ENCODE measurements at regions not wholly inside any gene's neighbourhood (a gene's known extent, or its start where the extent isn't known, plus 50 kb on each side); places are given as distances from the start of the nearest gene placed in this dataset.

- no peak for DNase-seq (ENCODE audit: low read depth)
Observed at GRCh38 chr16:86039606-86040005, 140.6 kb downstream of the IRF8 start.

- no peak for DNase-seq (ENCODE audit: low read depth)
Observed at GRCh38 chr16:86040496-86040895, 141.5 kb downstream of the IRF8 start.

DNA sequence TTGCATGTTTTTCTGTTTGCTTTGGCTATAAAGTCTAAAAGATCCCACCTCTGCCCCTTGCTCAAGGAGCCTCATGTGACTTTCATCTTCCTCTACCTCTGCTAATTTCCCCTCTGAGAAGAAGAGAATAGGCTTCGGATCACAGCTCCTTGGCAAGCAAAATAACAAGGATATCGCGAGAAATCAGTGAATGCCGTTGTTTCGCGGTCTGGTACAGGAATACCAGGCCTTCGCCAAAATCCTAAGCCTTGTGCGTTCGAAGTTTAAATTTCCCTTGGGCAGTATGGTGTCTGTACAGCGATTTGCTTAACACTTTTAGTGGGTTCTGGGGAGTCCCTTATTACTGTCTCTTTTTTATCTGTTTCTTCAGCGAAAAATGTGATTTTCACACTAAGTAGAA, 142.3 kb downstream of the IRF8 start:
- no peak for DNase-seq (ENCODE audit: low read depth)

DNA sequence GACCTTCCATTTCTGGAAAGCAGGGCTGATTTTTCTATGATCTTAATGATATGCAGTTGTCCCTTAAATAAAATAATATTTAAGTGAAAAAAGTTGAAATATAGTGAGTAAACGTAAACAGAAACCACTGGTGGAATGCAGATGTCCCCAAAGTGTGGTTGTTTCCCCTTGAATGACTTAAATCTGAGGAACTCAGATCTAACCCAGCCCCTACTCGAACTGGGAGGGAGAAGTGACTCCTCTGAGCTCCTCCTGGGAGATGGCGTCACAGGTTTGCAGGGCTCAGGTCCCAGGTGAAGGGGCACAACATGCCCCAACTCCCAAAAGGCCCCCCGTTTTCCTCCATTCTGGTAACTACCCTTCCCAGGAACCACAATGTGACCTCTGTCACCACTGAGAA, 142.8 kb downstream of the IRF8 start:
- no peak for DNase-seq (ENCODE audit: low read depth)

- no peak for DNase-seq (ENCODE audit: low read depth)
Observed at GRCh38 chr16:86042393-86042792, 143.4 kb downstream of the IRF8 start.

DNA sequence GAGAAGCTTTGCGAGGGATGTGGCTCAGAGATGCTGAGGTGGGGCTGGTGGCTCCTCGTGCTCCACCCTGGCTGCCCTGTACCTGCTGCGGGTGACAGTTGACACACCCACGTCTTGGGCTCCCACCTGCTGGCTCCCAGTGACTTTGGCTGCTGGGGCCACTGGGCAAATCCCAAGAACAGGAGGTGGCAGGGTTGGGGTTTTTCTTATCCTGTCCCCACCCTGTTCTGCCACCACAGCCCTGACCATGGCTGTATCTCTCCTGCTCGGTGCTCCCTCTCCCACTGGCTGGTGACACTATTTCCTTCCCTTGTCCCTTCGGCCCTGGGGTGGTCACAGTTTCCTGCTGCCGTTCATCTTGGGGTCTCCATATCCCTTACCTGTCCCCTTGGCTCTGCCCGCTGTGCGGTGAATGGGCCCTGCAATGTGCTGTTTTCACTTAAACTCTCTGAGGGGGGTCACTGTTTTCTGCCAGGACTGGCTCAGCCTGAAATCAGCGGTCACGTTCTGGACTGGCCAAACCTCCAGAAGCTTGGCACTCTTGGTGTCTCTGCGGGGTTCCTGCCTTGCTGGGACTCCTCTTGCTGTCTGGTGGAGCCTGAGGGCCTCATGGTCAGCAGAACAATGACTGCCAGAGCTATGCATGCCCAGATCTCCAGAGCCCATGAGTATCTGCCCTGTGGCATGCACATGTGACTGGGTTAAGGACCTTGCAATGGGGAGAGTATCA, 144.2 kb downstream of the IRF8 start:
- DNase-seq (ENCODE audit: low read depth): no peak

DNA sequence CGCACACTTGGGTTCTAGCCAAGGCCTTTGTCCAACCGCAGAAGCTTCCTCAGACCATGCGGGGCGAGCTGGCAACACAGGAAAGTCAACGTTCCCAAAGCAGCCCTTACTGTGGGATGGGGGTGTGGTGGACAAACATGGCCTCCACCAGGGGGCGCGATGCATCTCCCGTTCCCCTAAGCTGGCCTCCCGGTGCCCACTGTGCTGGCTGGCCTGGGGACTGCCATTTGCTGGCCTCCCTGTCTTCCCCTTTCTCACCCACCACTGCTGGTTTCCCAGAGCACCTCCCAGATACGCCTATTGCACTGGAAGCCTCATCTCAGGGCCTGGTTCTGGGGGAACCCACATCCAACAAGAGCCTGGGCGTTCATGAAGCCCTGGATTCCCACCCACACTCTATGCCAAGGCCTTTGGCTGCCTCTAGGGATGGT, 145.3 kb downstream of the IRF8 start:
- DNase-seq (ENCODE audit: low read depth): peak; percentile 39

- no peak for DNase-seq (ENCODE audit: low read depth)
Observed at GRCh38 chr16:86044881-86045590, 146.1 kb downstream of the IRF8 start.

DNA sequence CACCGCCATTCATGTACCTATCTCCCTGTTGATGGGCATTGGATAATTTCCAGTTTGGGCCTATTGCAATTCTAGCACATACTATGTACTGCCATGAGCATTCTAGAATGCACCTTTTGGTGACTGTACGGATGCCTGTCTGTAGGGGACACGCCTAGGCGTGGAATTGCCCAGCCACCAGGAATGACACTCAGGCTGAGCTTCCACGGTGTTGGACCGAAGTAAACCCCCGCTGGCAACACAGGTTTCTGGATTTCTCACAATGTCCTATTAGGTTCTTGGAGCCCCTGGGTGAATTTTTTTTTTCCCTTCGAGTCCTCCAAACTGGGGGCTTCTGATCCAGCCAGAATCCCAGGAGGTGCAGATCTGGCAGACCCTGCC, 146.6 kb downstream of the IRF8 start:
- no peak for DNase-seq (ENCODE audit: low read depth)

- DNase-seq (ENCODE audit: low read depth): no peak
Observed at GRCh38 chr16:86046026-86046425, 147.1 kb downstream of the IRF8 start.

- DNase-seq (ENCODE audit: low read depth): no peak
Observed at GRCh38 chr16:86046667-86047270, 147.8 kb downstream of the IRF8 start.

- DNase-seq (ENCODE audit: low read depth): no peak
Observed at GRCh38 chr16:86048221-86048620, 149.3 kb downstream of the IRF8 start.

DNA sequence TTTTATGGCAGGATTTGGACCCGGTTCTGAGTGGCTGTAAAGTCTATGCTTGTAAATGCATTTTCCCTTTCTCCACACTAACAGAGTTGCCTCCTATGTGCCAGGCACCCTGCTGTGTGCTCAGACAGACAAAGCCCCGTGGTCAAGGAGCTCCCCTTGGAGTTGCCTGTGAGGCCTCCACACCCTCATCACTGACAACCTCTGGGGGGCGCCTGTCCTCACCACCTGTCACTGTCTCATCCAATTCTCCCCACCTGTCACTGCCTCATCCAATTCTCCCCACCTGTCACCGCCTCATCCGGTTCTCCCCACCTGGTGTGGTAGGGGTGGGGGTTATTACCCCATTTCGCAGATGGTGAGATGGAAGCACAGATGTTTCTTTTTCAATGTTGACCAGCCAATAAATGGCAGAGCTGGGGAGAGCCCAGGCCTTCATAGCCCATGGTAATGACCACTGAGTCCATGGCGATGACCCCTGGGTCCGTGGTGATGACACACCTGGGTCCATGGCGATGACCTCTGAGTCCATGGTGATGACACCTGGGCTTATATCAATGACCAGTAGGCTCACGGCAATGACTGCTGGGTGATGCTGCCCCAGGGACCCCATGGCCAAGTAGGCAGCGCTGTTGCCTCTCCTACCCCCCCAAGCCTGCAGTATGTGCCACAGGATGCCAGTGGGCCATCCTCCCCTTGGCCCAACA, 150.1 kb downstream of the IRF8 start:
- no peak for DNase-seq (ENCODE audit: low read depth)

GRCh38 chr16:86049641-86050040, 150.7 kb downstream of the IRF8 start:
- no peak for DNase-seq (ENCODE audit: low read depth)

DNA sequence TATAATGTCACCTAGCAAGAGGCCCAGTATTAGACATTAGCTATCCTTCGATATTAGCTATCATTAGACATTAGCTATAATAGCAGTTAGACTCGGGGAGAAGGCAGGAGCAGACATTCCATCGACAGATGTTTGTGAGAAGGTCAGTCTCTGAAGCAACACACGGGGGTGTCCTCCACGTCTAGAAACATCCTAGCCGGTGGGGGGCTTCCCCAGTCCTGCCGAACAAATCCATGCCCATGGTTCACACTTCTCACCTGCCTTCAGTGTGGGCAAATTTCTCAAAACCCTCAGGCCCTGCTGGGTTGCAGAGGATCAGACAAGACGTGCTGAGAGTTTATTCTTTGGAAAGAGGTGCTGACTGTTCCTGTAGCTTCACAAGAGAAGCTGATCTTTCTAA, 151.1 kb downstream of the IRF8 start:
- DNase-seq (ENCODE audit: low read depth): no peak

DNA sequence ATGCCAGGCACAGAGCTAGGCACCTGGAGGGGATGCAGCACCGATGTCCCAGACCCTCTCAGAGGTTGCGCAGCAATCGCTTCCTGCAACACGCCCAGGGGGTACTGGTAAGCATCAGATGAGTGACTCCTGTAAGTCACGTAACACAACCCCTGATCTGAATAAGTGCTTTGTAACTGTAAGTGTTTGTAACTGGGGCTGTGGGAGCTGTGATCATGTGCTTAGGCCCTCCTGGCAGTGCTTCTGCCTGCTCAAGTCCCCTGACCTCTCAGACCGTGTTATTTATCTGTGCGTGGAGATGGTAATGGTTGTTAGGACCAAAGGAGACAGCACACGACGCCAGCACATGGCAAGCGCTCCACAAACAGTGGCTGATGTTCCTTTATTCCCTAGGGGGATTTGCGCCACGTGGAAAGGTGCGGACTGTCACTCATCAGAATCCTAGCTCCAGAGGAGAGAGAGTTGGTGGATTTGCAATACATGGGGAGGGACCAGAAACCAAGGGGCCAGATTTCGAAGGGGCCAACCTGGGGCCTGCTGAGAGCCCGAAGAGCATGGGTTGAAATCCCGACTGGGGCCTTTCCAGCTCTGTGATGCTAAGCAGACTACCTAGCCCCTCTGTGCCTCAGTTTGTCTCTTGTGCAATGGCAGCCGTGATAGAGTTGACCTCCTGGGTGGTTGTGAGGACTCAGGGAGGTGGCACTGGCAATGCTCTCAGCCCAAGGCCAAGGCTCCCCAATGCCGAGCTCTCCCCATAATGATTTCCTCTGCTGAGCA, 151.8 kb downstream of the IRF8 start:
- no peak for DNase-seq (ENCODE audit: low read depth)

DNA sequence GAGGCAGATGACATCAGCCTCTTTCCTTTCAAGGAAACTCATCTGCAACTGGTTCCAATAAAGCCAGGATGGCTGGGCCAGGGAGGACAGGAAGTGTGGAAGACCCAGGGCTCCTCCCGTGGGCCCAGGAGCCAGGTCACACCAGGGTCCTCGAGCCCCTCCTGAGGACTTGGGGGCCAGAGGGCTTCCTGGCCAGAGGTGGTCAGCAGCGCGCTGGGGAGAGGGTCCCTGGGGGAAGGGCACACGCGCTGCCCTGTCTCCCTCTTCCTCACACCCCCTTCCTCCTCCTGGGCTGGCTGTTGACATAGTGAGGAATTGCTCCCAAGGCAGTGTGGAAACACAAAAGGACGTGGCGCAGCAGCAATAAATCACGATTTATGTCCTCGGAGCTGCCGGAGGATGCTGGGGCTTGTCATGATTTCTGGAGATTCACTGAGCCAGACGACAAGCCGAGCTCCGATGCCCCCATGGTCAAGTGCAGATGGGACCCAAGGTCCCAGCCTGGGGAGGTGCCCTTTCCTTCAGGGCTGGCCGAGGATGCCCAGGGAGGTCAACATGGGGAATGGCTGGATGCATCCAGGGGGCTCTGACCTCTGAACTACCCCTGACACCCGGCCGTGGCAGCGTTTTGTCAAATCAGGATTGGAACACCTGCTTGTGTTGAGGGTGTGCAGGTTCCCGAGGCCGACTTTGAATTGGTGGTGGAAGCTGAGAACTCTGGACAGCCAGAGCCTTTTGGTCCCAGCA, 152.6 kb downstream of the IRF8 start:
- DNase-seq (ENCODE audit: low read depth): no peak

- DNase-seq (ENCODE audit: low read depth): no peak
Observed at GRCh38 chr16:86052115-86052670, 153.2 kb downstream of the IRF8 start.

DNA sequence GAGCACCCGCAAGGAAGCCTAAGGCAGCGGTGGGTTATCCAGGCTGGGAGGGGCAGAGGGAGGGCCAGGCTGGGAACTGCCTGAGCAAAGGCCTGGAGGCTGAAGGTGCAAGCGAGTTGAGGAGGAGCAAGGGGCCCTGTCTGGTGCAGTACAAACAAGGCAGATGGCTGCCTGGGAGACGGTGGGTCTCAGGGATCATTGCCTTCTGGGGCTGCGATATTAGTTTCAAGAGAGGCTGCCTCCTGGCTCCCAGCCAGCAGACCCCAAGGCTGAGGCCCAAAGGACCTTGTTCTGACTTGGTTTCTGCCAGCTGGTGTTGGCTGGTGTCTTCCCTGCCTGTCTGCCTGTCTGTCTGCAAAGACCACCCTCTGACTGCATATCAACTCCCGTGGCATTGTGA, 154.0 kb downstream of the IRF8 start:
- DNase-seq (ENCODE audit: low read depth): no peak

DNA sequence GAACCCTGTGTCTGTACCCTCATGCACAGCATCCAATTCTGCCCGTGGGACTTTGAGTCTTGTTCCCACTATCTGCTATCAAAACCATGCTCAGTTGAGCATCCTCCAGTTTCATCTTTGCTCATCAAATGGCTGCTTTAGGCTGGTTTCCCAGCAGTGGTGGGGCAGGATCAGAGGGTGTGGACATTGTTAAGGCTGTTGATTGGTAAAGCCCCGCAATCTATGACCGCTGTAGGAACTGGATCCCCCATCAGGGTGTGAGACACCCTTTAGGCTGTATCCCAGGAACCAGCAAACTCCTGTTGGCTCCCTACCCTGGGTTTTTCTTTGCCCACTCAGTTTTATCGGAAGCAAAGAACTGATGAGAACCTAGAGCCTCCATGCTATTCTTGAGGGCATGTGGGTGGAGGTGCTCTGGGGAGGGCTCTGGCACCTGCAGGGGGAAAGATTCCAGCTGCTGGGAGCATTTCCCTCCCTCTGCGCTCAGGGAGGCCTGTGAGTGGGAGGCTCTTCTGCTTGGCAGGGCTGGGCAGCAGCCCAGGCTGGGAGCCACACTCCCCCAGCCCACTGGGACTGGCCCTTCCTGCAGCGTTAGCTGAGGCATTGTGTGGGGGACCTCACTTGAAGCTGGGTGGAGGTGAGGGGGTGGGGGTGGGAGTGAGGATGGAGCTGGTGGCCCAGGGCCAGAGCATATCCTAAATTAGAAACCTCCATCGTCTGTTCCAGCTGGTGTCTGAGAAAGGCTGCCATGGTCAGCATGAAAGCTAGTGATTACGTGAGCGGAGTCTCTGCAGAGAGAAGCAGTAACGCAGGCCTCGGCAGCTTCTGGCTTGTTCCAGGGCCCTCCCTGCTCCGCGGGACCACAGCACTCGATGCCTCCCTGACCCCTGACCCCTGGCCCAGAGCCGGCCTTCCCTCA, 160.6 kb downstream of the IRF8 start:
- no peak for DNase-seq (ENCODE audit: low read depth)

All from M059J (cell line).